Colonic mucosa (tissue), 4 donors: ENCODE measurements at regions not wholly inside any gene's neighbourhood (a gene's known extent, or its start where the extent isn't known, plus 50 kb on each side); places are given as distances from the start of the nearest gene placed in this dataset.

Source experiments
- DNase-seq: peaks from one replicate; pipeline ENCODE4 v3.0.0-alpha.2; 2020
- H3K27ac ChIP-seq: fragments of 200-600 bp; one replicate; pipeline ENCODE4 v1.8.0; 2021
- H3K27me3 ChIP-seq: fragments of 200-600 bp; one replicate; pipeline ENCODE4 v1.8.0; 2021
- H3K36me3 ChIP-seq: fragments of 200-600 bp; one replicate; pipeline ENCODE4 v1.8.0; 2021
- H3K4me1 ChIP-seq: fragments of 200-600 bp; one replicate; pipeline ENCODE4 v1.8.0; 2021; ENCODE audit warnings: mild to moderate bottlenecking
- H3K4me3 ChIP-seq: fragments of 200-600 bp; one replicate; pipeline ENCODE4 v1.8.0; 2021
- H3K9ac ChIP-seq, 2 donors: one replicate each; pipeline ENCODE4 v1.7.0; 2013; ENCODE audit warnings: control low read depth in 2 of 2, low read depth in 2 of 2, low read length in 2 of 2
- H3K9me3 ChIP-seq: fragments of 200-600 bp; one replicate; pipeline ENCODE4 v1.8.0; 2021
- CTCF ChIP-seq: fragments of 200-600 bp; IDR thresholded peaks from one replicate; pipeline ENCODE4 v1.8.0; 2022; ENCODE audit warnings: antibody characterized with exemption, mild to moderate bottlenecking
- intact Hi-C: fragments of 100-400 bp; cut with DNase I; formaldehyde crosslinking; loops from one replicate; pipeline ENCODE4 v1.14.1; 2022
- donor health status: healthy.
- donor health status: DM: no; HTN: no; CAD: no.
- donor health status: DM: no; HTN: no; CAD: no.

DNA sequence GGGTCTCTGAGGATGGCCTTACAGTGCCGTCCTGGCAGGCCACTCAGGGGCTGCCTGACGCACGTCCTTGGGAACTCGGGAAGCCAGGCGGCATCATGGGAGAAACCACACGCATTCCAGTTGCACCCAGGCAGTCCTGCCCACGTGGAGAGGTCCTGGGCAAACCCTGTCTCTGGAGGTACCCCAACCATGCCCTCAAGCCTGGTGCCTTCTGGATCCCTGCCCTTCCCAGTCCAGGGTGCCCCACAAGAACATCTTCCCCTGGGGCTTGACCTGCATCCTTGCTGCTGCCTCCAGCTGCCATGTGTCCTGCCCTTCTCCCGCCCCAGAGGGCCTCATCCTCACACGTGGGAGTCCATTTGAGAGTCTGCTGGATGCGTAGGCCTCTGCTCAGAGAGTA is 200.3 kb upstream of the PPP2R2D start:
- Histone ChIP-seq H3K4me1 (no peaks in the 10 kb centered on the region), H3K9ac (no peak overlapping the region), H3K27me3 (no peaks in the 10 kb centered on the region), H3K36me3 (no peaks in the 10 kb centered on the region), H3K4me3 (no peak overlapping the region), H3K9me3 (no peaks in the 10 kb centered on the region), H3K27ac (no peak overlapping the region)
- intact Hi-C loops, result no loop called here
- no peak for TF ChIP-seq CTCF
- DNase-seq, result no peak

DNA sequence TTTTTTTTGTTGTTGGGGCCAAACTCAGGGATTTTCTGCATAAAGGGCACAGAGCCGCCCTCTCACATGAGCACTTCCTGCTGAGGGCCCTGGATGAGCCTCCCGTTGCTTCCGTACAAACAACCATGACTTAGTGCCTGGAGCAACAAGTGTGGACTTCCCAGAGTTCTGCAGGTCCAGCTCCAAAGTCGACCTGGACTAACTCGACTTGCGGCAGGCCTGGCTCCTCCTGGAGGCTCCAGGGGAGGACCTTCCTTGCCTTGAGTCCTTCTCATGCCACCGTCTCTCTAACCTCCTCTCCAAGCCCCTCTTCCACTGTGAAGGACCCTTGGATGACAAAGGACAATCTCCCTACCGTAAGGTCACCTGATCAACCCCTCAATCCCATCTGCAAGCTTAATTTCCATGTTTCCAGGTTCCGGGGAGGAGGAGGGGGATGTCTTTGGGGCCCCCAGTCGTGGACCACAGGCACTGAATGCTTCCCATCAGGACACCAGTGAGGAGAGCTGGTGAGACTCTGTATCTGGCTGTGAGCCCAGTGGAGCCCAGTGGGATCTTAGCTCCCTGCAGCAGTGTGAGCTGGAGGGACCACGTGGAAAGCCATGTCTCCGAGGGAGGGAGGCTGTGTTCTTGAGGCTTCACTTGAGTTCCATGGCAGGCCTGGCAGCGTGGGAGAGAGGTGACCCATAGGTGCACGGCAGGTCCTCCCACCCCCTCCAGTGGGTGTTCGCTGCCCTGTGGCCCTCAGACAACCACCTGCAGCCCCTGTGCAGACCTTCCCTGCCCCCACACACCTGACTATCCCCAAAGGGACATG is 199.5 kb upstream of the PPP2R2D start:
- no peaks in the 10 kb centered on the region for H3K27me3 ChIP-seq

GRCh38 chr10:131702531-131703356 is 198.1 kb upstream of the PPP2R2D start:
- intact Hi-C loops, result no loop called here
- no peak overlapping the region for H3K27ac ChIP-seq
- H3K9ac ChIP-seq, result no peak overlapping the region
- no peaks in the 10 kb centered on the region for H3K9me3 ChIP-seq
- no peak overlapping the region for H3K4me3 ChIP-seq
- H3K36me3 ChIP-seq, result no peaks in the 10 kb centered on the region
- no peak for DNase-seq
- H3K4me1 ChIP-seq, result no peaks in the 10 kb centered on the region
- H3K27me3 ChIP-seq, result no peaks in the 10 kb centered on the region
- no peak for TF ChIP-seq CTCF

More for the DNA sequence above, 199.5 kb upstream of the PPP2R2D start:
- Histone ChIP-seq H3K4me3 (no peak overlapping the region), H3K4me1 (no peaks in the 10 kb centered on the region), H3K9me3 (no peaks in the 10 kb centered on the region), H3K27ac (no peak overlapping the region), H3K36me3 (no peaks in the 10 kb centered on the region), H3K9ac (no peak overlapping the region)
- TF ChIP-seq CTCF, result no peak
- intact Hi-C loops, result no loop called here
- no peak for DNase-seq

DNA sequence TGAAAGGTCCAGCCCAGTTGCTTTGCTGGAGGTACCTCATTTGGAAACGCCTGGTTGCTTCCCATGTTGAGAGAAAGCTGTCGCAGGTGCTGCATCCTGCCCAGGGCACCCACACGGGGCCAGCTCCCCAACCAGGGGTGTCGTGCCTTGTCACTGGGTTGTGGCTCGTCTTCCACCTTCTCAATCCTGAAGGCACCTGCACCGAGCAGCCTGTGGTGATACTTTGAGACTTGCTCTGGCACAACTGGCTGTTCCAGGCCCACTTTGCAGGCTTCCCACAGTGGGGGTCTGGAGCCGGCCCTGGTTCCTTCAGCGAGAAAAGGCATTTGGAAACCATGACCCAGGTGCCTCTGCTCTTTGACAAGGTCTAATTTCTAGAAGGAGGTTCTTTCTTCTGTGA is 197.3 kb upstream of the PPP2R2D start:
- H3K27ac ChIP-seq, result no peak overlapping the region
- no peaks in the 10 kb centered on the region for H3K4me1 ChIP-seq
- no peaks in the 10 kb centered on the region for H3K9me3 ChIP-seq
- no peak overlapping the region for H3K4me3 ChIP-seq
- no peak overlapping the region for H3K9ac ChIP-seq
- intact Hi-C loops, result no loop called here
- no peaks in the 10 kb centered on the region for H3K27me3 ChIP-seq
- H3K36me3 ChIP-seq, result no peaks in the 10 kb centered on the region
- TF ChIP-seq CTCF, result no peak
- DNase-seq, result no peak

GRCh38 chr10:131703941-131704340 is 196.9 kb upstream of the PPP2R2D start:
- TF ChIP-seq CTCF, result no peak
- Histone ChIP-seq H3K27ac (no peak overlapping the region), H3K9ac (no peak overlapping the region), H3K4me3 (no peak overlapping the region), H3K4me1 (no peaks in the 10 kb centered on the region), H3K36me3 (no peaks in the 10 kb centered on the region), H3K9me3 (no peaks in the 10 kb centered on the region), H3K27me3 (no peaks in the 10 kb centered on the region)
- intact Hi-C loops, result no loop called here
- DNase-seq, result no peak
